HFFc6 (cell line): ENCODE measurements at regions not wholly inside any gene's neighbourhood (a gene's known extent, or its start where the extent isn't known, plus 50 kb on each side); places are given as distances from the start of the nearest gene placed in this dataset.

Experiments used
- DNase-seq: peaks from one replicate; pipeline ENCODE4 v3.0.0-alpha.2; 2018
- H3K27ac Mint-ChIP-seq: 2 replicates; pipeline ENCODE4 v1.8.0; 2020; ENCODE audit warnings: mild to moderate bottlenecking, mixed read lengths
- H3K27me3 Mint-ChIP-seq: 2 replicates; pipeline ENCODE4 v1.8.0; 2021; ENCODE audit warnings: mild to moderate bottlenecking, moderate library complexity, mixed read lengths; ENCODE audit not compliant: insufficient read depth
- H3K36me3 Mint-ChIP-seq: 2 replicates; pipeline ENCODE4 v1.8.0; 2021; ENCODE audit warnings: low read depth, mixed read lengths
- H3K4me1 Mint-ChIP-seq: 2 replicates; pipeline ENCODE4 v1.8.0; 2020; ENCODE audit warnings: low read depth, mixed read lengths
- H3K4me3 Mint-ChIP-seq: 2 replicates; pipeline ENCODE4 v1.8.0; 2020; ENCODE audit warnings: mild to moderate bottlenecking, moderate library complexity, mixed read lengths
- H3K9me3 Mint-ChIP-seq: 2 replicates; pipeline ENCODE4 v1.8.0; 2020; ENCODE audit warnings: mild to moderate bottlenecking, mixed read lengths
- TF ChIP-seq, protein P1 (sequence below): fragments of 200-600 bp; sonication (generic); IDR thresholded peaks from 2 replicates; pipeline ENCODE4 v1.5.0; 2021; ENCODE audit warnings: antibody characterized with exemption, mild to moderate bottlenecking

DNA sequence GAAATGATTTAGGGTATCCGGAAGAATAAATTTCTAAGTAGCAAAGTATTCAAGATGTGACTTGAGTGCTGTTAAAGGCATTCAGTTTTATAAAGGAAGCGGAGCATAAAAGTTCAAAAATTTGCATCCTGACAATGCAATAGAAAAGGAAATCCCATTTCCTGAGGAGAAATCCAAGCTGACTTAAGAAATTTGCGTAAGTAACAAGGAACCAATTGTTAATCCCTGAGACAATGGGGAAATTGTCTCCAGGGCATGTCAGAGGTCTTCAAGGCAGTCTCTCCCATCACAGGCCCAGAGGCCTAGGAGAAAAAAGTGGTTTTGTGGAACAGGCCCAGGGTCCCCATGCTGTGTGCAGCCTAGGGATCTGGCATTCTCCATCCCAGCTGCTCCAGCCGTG is 416.0 kb downstream of the PRDM2 start:
- TF ChIP-seq, protein P1, sequence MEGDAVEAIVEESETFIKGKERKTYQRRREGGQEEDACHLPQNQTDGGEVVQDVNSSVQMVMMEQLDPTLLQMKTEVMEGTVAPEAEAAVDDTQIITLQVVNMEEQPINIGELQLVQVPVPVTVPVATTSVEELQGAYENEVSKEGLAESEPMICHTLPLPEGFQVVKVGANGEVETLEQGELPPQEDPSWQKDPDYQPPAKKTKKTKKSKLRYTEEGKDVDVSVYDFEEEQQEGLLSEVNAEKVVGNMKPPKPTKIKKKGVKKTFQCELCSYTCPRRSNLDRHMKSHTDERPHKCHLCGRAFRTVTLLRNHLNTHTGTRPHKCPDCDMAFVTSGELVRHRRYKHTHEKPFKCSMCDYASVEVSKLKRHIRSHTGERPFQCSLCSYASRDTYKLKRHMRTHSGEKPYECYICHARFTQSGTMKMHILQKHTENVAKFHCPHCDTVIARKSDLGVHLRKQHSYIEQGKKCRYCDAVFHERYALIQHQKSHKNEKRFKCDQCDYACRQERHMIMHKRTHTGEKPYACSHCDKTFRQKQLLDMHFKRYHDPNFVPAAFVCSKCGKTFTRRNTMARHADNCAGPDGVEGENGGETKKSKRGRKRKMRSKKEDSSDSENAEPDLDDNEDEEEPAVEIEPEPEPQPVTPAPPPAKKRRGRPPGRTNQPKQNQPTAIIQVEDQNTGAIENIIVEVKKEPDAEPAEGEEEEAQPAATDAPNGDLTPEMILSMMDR, result no peak
- no peak overlapping the region for H3K27ac Mint-ChIP-seq
- DNase-seq, result no peak
- peaks cover 8% of the 10 kb centered on the region; the same call in 1 of the 2 replicates for H3K36me3 Mint-ChIP-seq
- no peak overlapping the region for H3K4me3 Mint-ChIP-seq
- H3K4me1 Mint-ChIP-seq, result no peaks in the 10 kb centered on the region
- no peaks in the 10 kb centered on the region for H3K27me3 Mint-ChIP-seq
- peaks cover 66% of the 10 kb centered on the region for H3K9me3 Mint-ChIP-seq

DNA sequence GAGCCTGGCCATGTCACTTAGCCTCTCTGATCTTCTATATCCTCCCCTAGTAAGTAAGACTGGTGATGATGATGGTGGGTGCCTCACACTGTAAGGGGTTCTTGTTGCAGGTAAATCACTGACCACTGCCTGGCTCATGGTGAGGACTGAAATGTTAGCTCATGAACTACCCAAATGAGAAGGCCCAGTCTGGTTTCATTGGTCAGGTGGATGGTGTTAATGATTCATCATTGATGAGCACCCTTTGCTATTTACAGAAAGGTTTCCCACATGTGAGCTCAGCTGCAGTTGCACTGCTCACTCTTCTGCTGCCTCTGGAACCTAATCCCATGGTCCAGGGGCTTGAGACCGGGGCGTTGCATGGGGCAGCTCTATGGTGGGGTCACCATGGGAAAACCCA is 417.7 kb downstream of the PRDM2 start:
- DNase-seq, result no peak
- Mint-ChIP-seq H3K27ac (no peak overlapping the region), H3K9me3 (peaks cover 82% of the 10 kb centered on the region)

DNA sequence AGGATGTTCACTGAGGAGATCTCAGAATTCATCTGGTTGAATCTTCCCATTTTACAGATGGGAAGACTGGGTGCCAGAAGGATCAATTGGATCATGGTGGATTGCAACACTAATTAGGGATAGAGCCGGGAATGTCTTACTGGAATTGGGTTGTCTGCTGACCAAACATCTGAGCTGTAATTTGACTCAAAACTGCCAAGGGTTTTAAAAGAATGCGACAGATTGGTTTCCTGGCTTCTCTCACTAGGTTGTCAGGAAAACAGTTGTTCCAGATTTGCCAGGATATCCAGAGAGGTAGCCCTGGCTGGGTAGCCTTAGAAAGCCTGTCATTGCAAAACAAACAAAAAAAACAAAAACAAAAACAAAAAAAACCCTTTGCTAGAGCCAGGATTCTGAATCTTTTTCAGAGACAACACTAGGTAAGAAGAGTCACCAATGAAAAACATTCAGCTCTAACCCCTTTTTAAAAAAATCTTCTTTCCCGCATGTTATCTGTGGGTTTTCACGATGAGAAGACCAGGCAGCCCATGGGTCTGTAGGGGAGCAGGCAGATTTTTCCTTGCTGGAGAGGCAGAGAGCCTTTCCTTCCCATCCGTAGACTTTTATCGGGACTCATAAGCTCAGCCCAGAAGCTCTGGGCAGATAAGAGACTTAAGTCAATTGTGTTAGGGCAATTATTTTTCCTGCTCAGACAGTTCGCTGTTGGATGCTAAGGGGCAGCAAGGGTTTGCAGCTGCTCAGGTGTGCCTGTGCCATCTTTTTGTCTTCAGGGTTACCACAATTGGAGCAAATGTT is 418.9 kb downstream of the PRDM2 start:
- Mint-ChIP-seq H3K9me3 (peaks cover 79% of the 10 kb centered on the region), H3K27me3 (no peaks in the 10 kb centered on the region; the same call in 1 of the 2 replicates)

More for the DNA sequence above, 417.7 kb downstream of the PRDM2 start:
- TF ChIP-seq, protein P1, result no peak
- no peaks in the 10 kb centered on the region for H3K4me1 Mint-ChIP-seq
- no peaks in the 10 kb centered on the region; the same call in 1 of the 2 replicates for H3K27me3 Mint-ChIP-seq
- no peak overlapping the region for H3K4me3 Mint-ChIP-seq
- peaks cover 8% of the 10 kb centered on the region; the same call in 1 of the 2 replicates for H3K36me3 Mint-ChIP-seq

DNA sequence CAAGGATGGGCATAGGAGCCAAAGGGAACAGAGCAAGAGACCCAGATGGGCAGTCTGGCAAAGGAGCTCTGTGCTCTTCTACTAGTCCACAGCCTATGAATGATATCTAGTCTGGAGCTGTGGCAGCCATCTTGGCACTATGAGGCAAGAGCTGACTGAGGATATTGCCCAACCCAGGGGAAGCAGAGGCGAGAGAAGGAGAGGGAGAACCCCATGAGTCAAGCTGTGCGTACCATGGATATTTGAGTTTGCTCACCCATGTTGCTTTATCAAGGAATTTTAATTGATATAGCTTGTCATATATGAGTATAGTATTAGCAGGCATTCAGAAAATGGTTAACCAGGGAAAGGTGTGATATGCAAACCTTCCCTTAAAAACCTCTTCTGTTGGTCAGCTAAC is 420.9 kb downstream of the PRDM2 start:
- Mint-ChIP-seq H3K9me3 (peaks cover 77% of the 10 kb centered on the region), H3K4me3 (no peak overlapping the region), H3K36me3 (peaks cover 19% of the 10 kb centered on the region), H3K4me1 (no peaks in the 10 kb centered on the region), H3K27me3 (no peaks in the 10 kb centered on the region; the same call in 1 of the 2 replicates), H3K27ac (no peak overlapping the region)
- no peak for DNase-seq
- TF ChIP-seq, protein P1, result no peak

More for the DNA sequence above, 418.9 kb downstream of the PRDM2 start:
- TF ChIP-seq, protein P1, result no peak
- H3K4me3 Mint-ChIP-seq, result no peak overlapping the region
- no peak overlapping the region for H3K27ac Mint-ChIP-seq
- H3K4me1 Mint-ChIP-seq, result no peaks in the 10 kb centered on the region
- H3K36me3 Mint-ChIP-seq, result peaks cover 10% of the 10 kb centered on the region
- no peak for DNase-seq

DNA sequence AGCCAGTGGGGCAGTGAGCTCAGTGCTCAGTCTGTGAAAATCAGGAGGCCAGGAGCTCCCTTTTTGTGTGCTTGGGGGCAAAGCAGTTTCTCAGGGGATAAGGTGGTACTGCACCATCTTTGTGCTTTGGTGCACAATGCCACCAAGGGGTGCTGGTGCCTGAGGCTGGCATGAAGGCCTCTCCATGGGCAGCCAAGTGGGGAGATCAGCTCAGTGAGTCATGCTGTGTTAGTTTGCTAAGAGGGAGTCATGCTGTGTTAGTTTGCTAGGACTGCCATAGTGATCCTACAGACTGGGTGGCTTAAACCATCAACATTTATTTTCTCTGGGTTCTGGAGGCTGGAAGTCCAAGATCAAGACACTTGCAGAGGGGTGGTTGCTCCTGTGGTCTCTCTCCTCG is 428.1 kb downstream of the PRDM2 start:
- Mint-ChIP-seq H3K36me3 (peaks cover 11% of the 10 kb centered on the region), H3K27me3 (peaks cover 1% of the 10 kb centered on the region; the same call in 1 of the 2 replicates), H3K9me3 (peaks cover 88% of the 10 kb centered on the region), H3K4me3 (no peak overlapping the region), H3K27ac (no peak overlapping the region), H3K4me1 (no peaks in the 10 kb centered on the region)
- TF ChIP-seq, protein P1, result no peak
- no peak for DNase-seq
